ENCODE measurements at regions not wholly inside any gene's neighbourhood (a gene's known extent, or its start where the extent isn't known, plus 50 kb on each side); places are given as distances from the start of the nearest gene placed in this dataset.
"Not testable (repeated sequence)": the region's sequence is repeated elsewhere in the genome, so short reads cannot be mapped to it uniquely, and the experiment has no call there.

- H3K36me3 Mint-ChIP-seq: no peaks in the 10 kb centered on the region
- no peak overlapping the region for H3K27ac Mint-ChIP-seq
- ATAC-seq (ENCODE audit: low read depth): no peak
- no peak overlapping the region for H3K4me3 Mint-ChIP-seq
- peaks cover 2% of the 10 kb centered on the region for H3K27me3 Mint-ChIP-seq
- no peak for DNase-seq (ENCODE audit: low spot score in 2 of 2)
- H3K9me3 Mint-ChIP-seq: no peaks in the 10 kb centered on the region
- no peaks in the 10 kb centered on the region for H3K4me1 Mint-ChIP-seq
Observed at GRCh38 chr3:115399750-115400149, 223.6 kb upstream of the GAP43 start.

- DNase-seq (ENCODE audit: low spot score in 2 of 2) (no peak), ATAC-seq (ENCODE audit: low read depth) (no peak)
- Mint-ChIP-seq H3K36me3 (no peaks in the 10 kb centered on the region), H3K27me3 (peaks cover 6% of the 10 kb centered on the region), H3K27ac (no peak overlapping the region), H3K4me1 (peaks cover 4% of the 10 kb centered on the region), H3K9me3 (no peaks in the 10 kb centered on the region), H3K4me3 (no peak overlapping the region)
Observed at GRCh38 chr3:115401298-115401697, 222.0 kb upstream of the GAP43 start.

GRCh38 chr3:115401851-115402501 lies 221.3 kb upstream of the GAP43 start:
- no peak for DNase-seq (ENCODE audit: low spot score in 2 of 2)
- H3K9me3 Mint-ChIP-seq: no peaks in the 10 kb centered on the region
- H3K4me1 Mint-ChIP-seq: peaks cover 4% of the 10 kb centered on the region
- H3K4me3 Mint-ChIP-seq: no peak overlapping the region
- no peak overlapping the region for H3K27ac Mint-ChIP-seq
- H3K36me3 Mint-ChIP-seq: no peaks in the 10 kb centered on the region
- no peak for ATAC-seq (ENCODE audit: low read depth)
- peaks cover 7% of the 10 kb centered on the region for H3K27me3 Mint-ChIP-seq

DNA sequence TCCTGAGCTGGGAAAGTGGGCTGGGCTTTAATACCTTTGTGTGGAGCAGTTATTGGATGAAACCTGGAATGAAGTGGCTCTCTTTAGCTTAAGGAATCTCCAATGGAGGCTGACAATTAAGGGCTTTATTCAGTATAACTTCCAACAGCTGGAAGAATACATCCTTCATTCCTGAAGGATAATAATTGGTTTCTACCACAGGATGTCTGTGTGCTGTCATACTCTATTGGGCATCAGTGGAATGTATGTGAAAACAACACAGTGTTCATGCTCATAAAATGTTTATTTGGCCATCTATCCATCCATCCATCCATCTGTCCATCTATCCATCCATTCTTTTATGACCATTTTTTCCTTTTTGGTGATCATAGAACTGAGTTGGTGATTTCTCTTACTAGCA lies 220.7 kb upstream of the GAP43 start:
- DNase-seq (ENCODE audit: low spot score in 2 of 2): no peak
- no peaks in the 10 kb centered on the region for H3K9me3 Mint-ChIP-seq
- H3K27me3 Mint-ChIP-seq: peaks cover 7% of the 10 kb centered on the region
- H3K4me3 Mint-ChIP-seq: no peak overlapping the region
- no peaks in the 10 kb centered on the region for H3K36me3 Mint-ChIP-seq
- ATAC-seq (ENCODE audit: low read depth): no peak
- no peak overlapping the region for H3K27ac Mint-ChIP-seq
- H3K4me1 Mint-ChIP-seq: peaks cover 4% of the 10 kb centered on the region

DNA sequence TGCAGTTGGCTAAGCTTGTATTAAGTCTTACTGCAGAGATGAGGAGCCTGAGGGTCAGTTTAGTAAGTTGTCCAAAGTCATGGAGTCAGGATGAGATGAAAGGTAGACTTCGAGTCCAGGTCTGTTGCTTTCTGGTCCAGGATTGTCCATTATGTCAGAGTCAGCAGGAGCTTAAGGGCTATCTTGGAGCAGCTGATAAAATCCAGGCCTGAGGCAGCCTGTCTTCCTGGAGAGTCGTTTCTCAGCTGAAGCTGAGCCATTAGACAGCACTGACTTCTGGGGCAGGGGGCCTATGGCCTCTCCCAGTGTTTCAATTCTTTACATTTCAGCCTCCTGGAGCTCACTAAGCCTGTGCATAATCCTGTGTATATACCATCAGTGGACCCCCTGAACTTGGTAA lies 219.5 kb upstream of the GAP43 start:
- H3K27me3 Mint-ChIP-seq: peaks cover 7% of the 10 kb centered on the region
- H3K9me3 Mint-ChIP-seq: no peaks in the 10 kb centered on the region
- ATAC-seq (ENCODE audit: low read depth): no peak
- no peak for DNase-seq (ENCODE audit: low spot score in 2 of 2)
- H3K27ac Mint-ChIP-seq: no peak overlapping the region
- no peak overlapping the region for H3K4me3 Mint-ChIP-seq
- H3K36me3 Mint-ChIP-seq: no peaks in the 10 kb centered on the region
- H3K4me1 Mint-ChIP-seq: peaks cover 4% of the 10 kb centered on the region

DNA sequence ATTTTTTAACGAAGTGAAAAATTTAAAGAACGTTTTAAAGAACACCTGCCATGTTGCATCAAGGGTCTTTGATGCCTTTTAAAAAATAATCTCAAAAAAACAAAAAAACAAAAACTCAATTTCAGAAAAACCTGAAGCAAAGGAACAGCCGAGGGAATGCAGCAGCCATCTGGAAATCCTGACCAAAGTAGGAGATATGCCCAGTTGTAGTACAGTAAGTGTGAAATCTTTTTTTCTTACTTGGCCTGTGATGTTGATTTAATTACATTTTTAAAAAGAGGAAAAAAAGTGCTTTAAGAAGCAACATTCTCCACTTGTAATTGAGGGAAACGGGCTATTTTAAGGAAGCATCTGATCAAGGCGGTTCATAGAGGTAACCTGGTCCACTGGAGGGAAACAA lies 213.7 kb upstream of the GAP43 start:
- Mint-ChIP-seq H3K27ac (no peak overlapping the region), H3K9me3 (no peaks in the 10 kb centered on the region), H3K36me3 (no peaks in the 10 kb centered on the region), H3K4me1 (peaks cover 6% of the 10 kb centered on the region), H3K4me3 (no peak overlapping the region), H3K27me3 (peaks cover 7% of the 10 kb centered on the region)
- DNase-seq (ENCODE audit: low spot score in 2 of 2) (no peak), ATAC-seq (ENCODE audit: low read depth) (no peak)

DNA sequence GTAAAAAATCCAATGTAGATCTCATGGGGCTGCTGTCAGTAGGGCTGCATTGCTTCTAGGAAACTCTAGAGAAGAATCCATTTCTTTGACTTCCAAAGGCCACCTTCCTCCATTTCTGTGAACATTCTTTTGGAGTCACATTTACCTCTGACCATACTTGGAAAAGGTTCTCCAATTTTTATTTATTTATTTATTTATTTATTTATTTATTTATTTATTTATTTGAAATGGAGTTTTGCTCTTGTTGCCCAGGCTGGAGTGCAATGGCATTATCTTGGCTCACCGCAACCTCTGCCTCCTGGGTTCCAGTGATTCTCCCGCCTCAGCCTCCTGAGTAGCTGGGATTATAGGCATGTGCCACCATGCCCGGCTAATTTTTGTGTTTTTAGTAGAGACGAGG lies 208.7 kb upstream of the GAP43 start:
- H3K36me3 Mint-ChIP-seq; DNase-seq (ENCODE audit: low spot score in 2 of 2); H3K27ac Mint-ChIP-seq; ATAC-seq (ENCODE audit: low read depth); H3K4me1 Mint-ChIP-seq; H3K9me3 Mint-ChIP-seq; H3K27me3 Mint-ChIP-seq; H3K4me3 Mint-ChIP-seq: not testable (repeated sequence)

- peaks cover 7% of the 10 kb centered on the region for H3K4me1 Mint-ChIP-seq
- H3K9me3 Mint-ChIP-seq: no peaks in the 10 kb centered on the region
- no peak for DNase-seq (ENCODE audit: low spot score in 2 of 2)
- no peak overlapping the region for H3K27ac Mint-ChIP-seq
- H3K36me3 Mint-ChIP-seq: no peaks in the 10 kb centered on the region
- ATAC-seq (ENCODE audit: low read depth): no peak
- H3K27me3 Mint-ChIP-seq: peaks cover 5% of the 10 kb centered on the region
- H3K4me3 Mint-ChIP-seq: no peak overlapping the region
Observed at GRCh38 chr3:115415246-115415996, 207.9 kb upstream of the GAP43 start.

- Mint-ChIP-seq H3K4me3 (no peak overlapping the region), H3K27me3 (peaks cover 5% of the 10 kb centered on the region), H3K9me3 (peaks cover 2% of the 10 kb centered on the region), H3K4me1 (peaks cover 6% of the 10 kb centered on the region), H3K36me3 (no peaks in the 10 kb centered on the region), H3K27ac (peak overlapping the region; percentile 37)
- peak; percentile 89 for ATAC-seq (ENCODE audit: low read depth)
- peak in 1 of 2 donors; percentile 11 for DNase-seq (ENCODE audit: low spot score in 2 of 2)
Observed at GRCh38 chr3:115418583-115418982, 204.7 kb upstream of the GAP43 start.

- DNase-seq (ENCODE audit: low spot score in 2 of 2) (no peak), ATAC-seq (ENCODE audit: low read depth) (no peak)
- H3K4me3 Mint-ChIP-seq: no peak overlapping the region
- H3K36me3 Mint-ChIP-seq: no peaks in the 10 kb centered on the region
- peaks cover 2% of the 10 kb centered on the region for H3K9me3 Mint-ChIP-seq
- no peak overlapping the region for H3K27ac Mint-ChIP-seq
- H3K27me3 Mint-ChIP-seq: peaks cover 3% of the 10 kb centered on the region
- H3K4me1 Mint-ChIP-seq: peaks cover 6% of the 10 kb centered on the region
Observed at GRCh38 chr3:115420086-115420485, 203.2 kb upstream of the GAP43 start.

DNA sequence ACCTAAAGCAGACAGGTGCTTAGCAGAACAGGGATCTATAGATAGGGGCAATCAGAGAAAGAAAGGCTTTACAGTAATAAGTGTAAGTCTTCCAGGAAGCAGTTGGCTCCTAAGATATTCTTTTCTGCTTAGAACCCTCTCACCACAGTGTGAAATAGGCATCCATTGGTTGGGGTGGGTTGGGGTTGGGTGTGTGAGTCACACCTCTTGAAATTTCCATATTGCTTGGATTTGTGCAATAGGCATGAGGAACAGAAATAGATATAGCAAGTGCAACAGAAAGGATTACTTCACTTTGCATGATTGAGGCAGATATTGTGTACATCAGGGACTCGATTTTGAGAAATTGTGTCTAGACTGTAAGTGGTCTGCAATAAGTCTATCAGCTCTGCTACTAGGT lies 200.1 kb upstream of the GAP43 start:
- no peaks in the 10 kb centered on the region for H3K27me3 Mint-ChIP-seq
- ATAC-seq (ENCODE audit: low read depth) (no peak), DNase-seq (ENCODE audit: low spot score in 2 of 2) (no peak)
- H3K36me3 Mint-ChIP-seq: no peaks in the 10 kb centered on the region
- H3K4me3 Mint-ChIP-seq: no peak overlapping the region
- peaks cover 6% of the 10 kb centered on the region for H3K4me1 Mint-ChIP-seq
- H3K9me3 Mint-ChIP-seq: peaks cover 2% of the 10 kb centered on the region
- no peak overlapping the region for H3K27ac Mint-ChIP-seq

DNA sequence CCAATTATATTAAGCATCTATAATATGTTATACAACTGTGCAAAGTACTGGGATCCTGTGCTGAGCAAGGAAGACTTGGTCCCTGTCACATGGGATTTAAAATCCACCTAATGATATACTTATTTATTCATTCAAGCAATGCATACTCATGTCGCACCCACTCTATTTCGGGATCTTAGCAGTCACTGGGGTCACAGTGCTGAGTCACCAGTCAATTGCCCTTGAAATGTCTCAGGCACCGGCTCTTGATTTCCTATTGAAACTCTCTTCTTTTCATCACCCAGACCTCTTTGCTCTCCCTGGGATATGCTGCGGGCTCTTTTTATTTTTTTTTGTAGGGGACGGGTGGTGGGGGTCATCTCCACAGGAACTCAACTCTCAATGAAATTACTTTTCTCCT lies 194.5 kb upstream of the GAP43 start:
- Mint-ChIP-seq H3K4me1 (no peaks in the 10 kb centered on the region), H3K36me3 (no peaks in the 10 kb centered on the region), H3K27ac (no peak overlapping the region), H3K27me3 (peaks cover 6% of the 10 kb centered on the region), H3K9me3 (peaks cover 1% of the 10 kb centered on the region), H3K4me3 (no peak overlapping the region)
- ATAC-seq (ENCODE audit: low read depth) (no peak), DNase-seq (ENCODE audit: low spot score in 2 of 2) (no peak)

- Mint-ChIP-seq H3K36me3 (no peaks in the 10 kb centered on the region), H3K4me1 (no peaks in the 10 kb centered on the region), H3K27me3 (no peaks in the 10 kb centered on the region), H3K4me3 (no peak overlapping the region), H3K9me3 (no peaks in the 10 kb centered on the region), H3K27ac (no peak overlapping the region)
- no peak for ATAC-seq (ENCODE audit: low read depth)
- DNase-seq (ENCODE audit: low spot score in 2 of 2): no peak
Observed at GRCh38 chr3:115436767-115437301, 186.5 kb upstream of the GAP43 start.

DNA sequence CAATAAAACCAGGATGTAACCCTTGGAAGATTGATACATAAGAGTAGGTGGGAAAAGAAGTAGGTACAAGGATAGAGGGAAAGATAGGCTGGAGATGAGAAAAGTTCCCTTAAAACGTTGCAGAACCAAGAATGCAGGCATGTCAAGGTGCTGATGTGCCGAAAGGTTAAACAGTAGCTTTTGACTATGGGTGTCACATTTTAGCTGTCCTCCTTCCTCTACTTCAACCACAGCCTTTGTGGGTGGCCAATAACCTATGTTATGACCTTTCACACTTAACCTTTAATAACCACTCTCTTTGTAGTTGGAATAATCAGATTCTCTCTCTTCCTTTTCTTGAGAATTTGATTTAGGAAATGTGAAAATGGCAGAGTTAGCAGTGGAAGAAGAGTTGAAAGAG lies 184.5 kb upstream of the GAP43 start:
- Mint-ChIP-seq H3K36me3 (no peaks in the 10 kb centered on the region), H3K4me3 (no peak overlapping the region), H3K27me3 (no peaks in the 10 kb centered on the region), H3K27ac (no peak overlapping the region), H3K9me3 (no peaks in the 10 kb centered on the region), H3K4me1 (no peaks in the 10 kb centered on the region)
- DNase-seq (ENCODE audit: low spot score in 2 of 2): no peak
- ATAC-seq (ENCODE audit: low read depth): no peak

DNA sequence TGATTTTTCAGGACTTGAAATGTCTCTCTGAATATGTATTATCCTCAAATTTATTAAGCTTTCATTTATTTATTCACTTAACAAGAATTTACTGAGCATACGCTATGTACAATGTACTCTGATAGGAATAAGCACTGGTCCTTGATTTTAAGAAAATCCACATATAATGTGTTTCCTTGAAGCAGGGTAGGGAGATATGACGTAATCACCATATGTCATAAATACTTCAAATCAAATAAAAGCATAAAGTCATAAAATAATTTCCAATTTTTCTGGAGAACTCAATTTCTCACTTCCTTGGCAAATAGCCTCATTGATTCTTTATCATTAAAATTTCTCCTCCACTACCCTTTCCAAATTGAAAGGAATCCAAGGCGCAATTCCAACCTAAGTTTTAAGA lies 177.8 kb upstream of the GAP43 start:
- no peak for ATAC-seq (ENCODE audit: low read depth)
- Mint-ChIP-seq H3K36me3 (no peaks in the 10 kb centered on the region), H3K27ac (no peak overlapping the region), H3K9me3 (no peaks in the 10 kb centered on the region), H3K27me3 (no peaks in the 10 kb centered on the region), H3K4me3 (no peak overlapping the region), H3K4me1 (peaks cover 2% of the 10 kb centered on the region)
- DNase-seq (ENCODE audit: low spot score in 2 of 2): no peak

All from memory B cell (primary cell).